GM19240 (cell line): ENCODE measurements at regions not wholly inside any gene's neighbourhood (a gene's known extent, or its start where the extent isn't known, plus 50 kb on each side); places are given as distances from the start of the nearest gene placed in this dataset.
"Not testable (repeated sequence)": the region's sequence is repeated elsewhere in the genome, so short reads cannot be mapped to it uniquely, and the experiment has no call there.

Experiments used
- DNase-seq: peaks from one replicate; pipeline ENCODE4 v3.0.0; 2011; ENCODE audit warnings: low spot score; ENCODE audit not compliant: insufficient read length

GRCh38 chr18:57885931-57886330, 82.8 kb upstream of the ATP8B1 start:
- no peak for DNase-seq

- DNase-seq = no peak
These were observed 79.3 kb upstream of the ATP8B1 start for GRCh38 chr18:57882465-57882864.

- DNase-seq = no peak
These were observed 78.8 kb upstream of the ATP8B1 start for GRCh38 chr18:57881818-57882413.

GRCh38 chr18:57879924-57880323, 76.8 kb upstream of the ATP8B1 start:
- DNase-seq = not testable (repeated sequence)

GRCh38 chr18:57869221-57869620, 66.1 kb upstream of the ATP8B1 start:
- no peak for DNase-seq

GRCh38 chr18:57866355-57866754, 63.2 kb upstream of the ATP8B1 start:
- no peak for DNase-seq

GRCh38 chr18:57864615-57865121, 61.6 kb upstream of the ATP8B1 start:
- no peak for DNase-seq

- no peak for DNase-seq
These were observed 60.6 kb upstream of the ATP8B1 start for GRCh38 chr18:57863706-57864105.

- DNase-seq = peak; percentile 23
These were observed 56.2 kb upstream of the ATP8B1 start for GRCh38 chr18:57859314-57859713.

- DNase-seq = no peak
These were observed 53.6 kb upstream of the ATP8B1 start for GRCh38 chr18:57856557-57857280.

- DNase-seq = no peak
These were observed 53.0 kb upstream of the ATP8B1 start for GRCh38 chr18:57856128-57856527.

- no peak for DNase-seq
These were observed 52.4 kb upstream of the ATP8B1 start for GRCh38 chr18:57855551-57855950.

- no peak for DNase-seq
These were observed 51.6 kb upstream of the ATP8B1 start for GRCh38 chr18:57854726-57855125.

- no peak for DNase-seq
These were observed 50.7 kb upstream of the ATP8B1 start for GRCh38 chr18:57853864-57854263.

GRCh38 chr18:57853133-57853532, 50.0 kb upstream of the ATP8B1 start:
- DNase-seq = no peak
